Naive thymus-derived CD4-positive, alpha-beta T cell (primary cell): ENCODE measurements at regions not wholly inside any gene's neighbourhood (a gene's known extent, or its start where the extent isn't known, plus 50 kb on each side); places are given as distances from the start of the nearest gene placed in this dataset.

Source experiments
- ATAC-seq: fragments of 150-1000 bp; cut with Tn5 transposase; 2 replicates; pipeline ENCODE4 v1.10.0; 2021; ENCODE audit warnings: mild to moderate bottlenecking, moderate library complexity
- CTCF ChIA-PET: fragments of 350-600 bp; sonication (Branson Sonifier 250); formaldehyde crosslinking; loops from one replicate; lab custom pipeline; 2021; ENCODE audit warnings: antibody characterized with exemption; lab: Charles Lee
- POLR2A ChIA-PET: fragments of 350-600 bp; sonication (Branson Sonifier 250); formaldehyde crosslinking; loops from one replicate; lab custom pipeline; 2021; ENCODE audit warnings: antibody characterized with exemption, inconsistent platforms; lab: Charles Lee
- DNase-seq, 9 donors: peaks; one replicate each; pipeline versions ENCODE4 v3.0.0 to v3.0.0-alpha.2; 2020 to 2022; ENCODE audit warnings: mixed read lengths in 1 of 9
- H3K27ac ChIP-seq: one replicate; pipeline ENCODE4 v1.7.0; 2013; ENCODE audit warnings: mild to moderate bottlenecking, low read depth, low read length, moderate library complexity
- H3K27me3 ChIP-seq, 2 donors: one replicate each; pipeline ENCODE4 v1.7.0; 2013; ENCODE audit warnings: low read length in 2 of 2, mild to moderate bottlenecking in 2 of 2, moderate library complexity in 2 of 2; ENCODE audit not compliant: control insufficient read depth in 2 of 2, insufficient read depth in 2 of 2
- H3K36me3 ChIP-seq, 3 experiments: 1 replicate in 2 of 3; 2 replicates in 1 of 3; pipeline ENCODE4 v1.7.0; 2013; ENCODE audit warnings: low read length in 3 of 3, mild to moderate bottlenecking in 3 of 3, moderate library complexity in 1 of 3; ENCODE audit not compliant: insufficient read depth in 3 of 3, control insufficient read depth in 2 of 3
- H3K4me1 ChIP-seq, 2 donors: one replicate each; pipeline ENCODE4 v1.7.0; 2013; ENCODE audit warnings: low read length in 2 of 2, mild to moderate bottlenecking in 2 of 2, moderate library complexity in 1 of 2; ENCODE audit not compliant: control insufficient read depth in 2 of 2, insufficient read depth in 2 of 2
- H3K4me3 ChIP-seq: 2 replicates; pipeline ENCODE4 v1.7.0; 2013; ENCODE audit warnings: mild to moderate bottlenecking, low read length
- H3K9me3 ChIP-seq, 3 experiments: 1 replicate in 2 of 3; 2 replicates in 1 of 3; pipeline ENCODE4 v1.7.0; 2013; ENCODE audit warnings: low read length in 3 of 3; ENCODE audit not compliant: control insufficient read depth in 2 of 3
- H3K27ac Mint-ChIP-seq, 9 donors: one replicate each; pipeline ENCODE4 v1.8.0; 2020 to 2022; ENCODE audit warnings: mixed read lengths in 9 of 9, mild to moderate bottlenecking in 8 of 9, moderate library complexity in 5 of 9, inconsistent platforms in 2 of 9
- H3K27me3 Mint-ChIP-seq, 5 donors: one replicate each; pipeline ENCODE4 v1.8.0; 2021 to 2022; ENCODE audit warnings: mixed read lengths in 5 of 5, mild to moderate bottlenecking in 1 of 5
- H3K36me3 Mint-ChIP-seq, 5 donors: one replicate each; pipeline ENCODE4 v1.8.0; 2020 to 2022; ENCODE audit warnings: mixed read lengths in 5 of 5, mild to moderate bottlenecking in 3 of 5, inconsistent platforms in 1 of 5
- H3K4me1 Mint-ChIP-seq, 7 donors: one replicate each; pipeline ENCODE4 v1.8.0; 2020 to 2022; ENCODE audit warnings: mixed read lengths in 7 of 7, mild to moderate bottlenecking in 3 of 7, inconsistent platforms in 1 of 7
- H3K4me3 Mint-ChIP-seq, 10 donors: one replicate each; pipeline ENCODE4 v1.8.0; 2020 to 2022; ENCODE audit warnings: mild to moderate bottlenecking in 10 of 10, mixed read lengths in 10 of 10, moderate library complexity in 6 of 10, inconsistent platforms in 2 of 10
- H3K9me3 Mint-ChIP-seq, 11 donors: one replicate each; pipeline ENCODE4 v1.8.0; 2020 to 2022; ENCODE audit warnings: mixed read lengths in 11 of 11, mild to moderate bottlenecking in 4 of 11, inconsistent platforms in 1 of 11, moderate library complexity in 1 of 11
- intact Hi-C, 2 donors: fragments of 100-400 bp; cut with micrococcal nuclease; formaldehyde crosslinking; loops; one replicate each; pipeline ENCODE4 v1.15.1; 2023

- Mint-ChIP-seq H3K27ac (no peak overlapping the region), H3K36me3 (no peaks in the 10 kb centered on the region), H3K27me3 (peaks cover 0 to 10% (median 5%) of the 10 kb centered on the region in 5 donors), H3K4me1 (no peaks in the 10 kb centered on the region), H3K4me3 (no peak overlapping the region), H3K9me3 (no peaks in the 10 kb centered on the region)
- Histone ChIP-seq H3K9me3 (no peaks in the 10 kb centered on the region), H3K36me3 (no peaks in the 10 kb centered on the region), H3K27ac (no peak overlapping the region), H3K4me1 (no peaks in the 10 kb centered on the region), H3K4me3 (no peak overlapping the region), H3K27me3 (no peaks in the 10 kb centered on the region)
- intact Hi-C loops, result no loop called here
- CTCF ChIA-PET, result no interaction called here
- DNase-seq (no peak), ATAC-seq (no peak)
- POLR2A ChIA-PET, result no interaction called here
Measured at GRCh38 chr5:160970605-160971191, 118.7 kb upstream of the ATP10B start.

- intact Hi-C loops, result no loop called here
- H3K9me3 ChIP-seq, result no peaks in the 10 kb centered on the region
- POLR2A ChIA-PET, result no interaction called here
- CTCF ChIA-PET, result no interaction called here
- Mint-ChIP-seq H3K36me3 (no peaks in the 10 kb centered on the region), H3K4me3 (no peak overlapping the region), H3K27ac (no peak overlapping the region), H3K4me1 (no peaks in the 10 kb centered on the region), H3K9me3 (peaks cover 0 to 3% (median 0%) of the 10 kb centered on the region in 11 donors), H3K27me3 (peaks cover 0 to 10% (median 5%) of the 10 kb centered on the region in 5 donors)
- no peaks in the 10 kb centered on the region for H3K4me1 ChIP-seq
- no peak overlapping the region for H3K4me3 ChIP-seq
- no peak for ATAC-seq
- no peaks in the 10 kb centered on the region for H3K36me3 ChIP-seq
- no peaks in the 10 kb centered on the region for H3K27me3 ChIP-seq
- H3K27ac ChIP-seq, result no peak overlapping the region
- DNase-seq, result no peak
Measured at GRCh38 chr5:160969645-160970044, 117.6 kb upstream of the ATP10B start.

GRCh38 chr5:160968480-160968879 lies 116.5 kb upstream of the ATP10B start:
- Histone ChIP-seq H3K9me3 (no peaks in the 10 kb centered on the region), H3K4me1 (no peaks in the 10 kb centered on the region), H3K27ac (no peak overlapping the region), H3K4me3 (no peak overlapping the region), H3K27me3 (no peaks in the 10 kb centered on the region), H3K36me3 (no peaks in the 10 kb centered on the region)
- ChIA-PET CTCF (no interaction called here), POLR2A (no interaction called here)
- ATAC-seq (no peak), DNase-seq (no peak)
- no peak overlapping the region for H3K4me3 Mint-ChIP-seq
- intact Hi-C loops, result no loop called here
- no peaks in the 10 kb centered on the region for H3K4me1 Mint-ChIP-seq
- no peaks in the 10 kb centered on the region for H3K36me3 Mint-ChIP-seq
- H3K27me3 Mint-ChIP-seq, result peaks cover 0 to 12% (median 5%) of the 10 kb centered on the region in 5 donors
- H3K9me3 Mint-ChIP-seq, result peaks cover 0 to 3% (median 0%) of the 10 kb centered on the region in 11 donors
- H3K27ac Mint-ChIP-seq, result no peak overlapping the region

- ATAC-seq (no peak), DNase-seq (no peak)
- no peaks in the 10 kb centered on the region for H3K9me3 ChIP-seq
- H3K27me3 ChIP-seq, result no peaks in the 10 kb centered on the region
- no peak overlapping the region for H3K27ac ChIP-seq
- peaks cover 0 to 5% (median 0%) of the 10 kb centered on the region in 11 donors for H3K9me3 Mint-ChIP-seq
- no peaks in the 10 kb centered on the region for H3K36me3 Mint-ChIP-seq
- H3K4me1 Mint-ChIP-seq, result no peaks in the 10 kb centered on the region
- CTCF ChIA-PET, result no interaction called here
- H3K27ac Mint-ChIP-seq, result no peak overlapping the region
- no peaks in the 10 kb centered on the region for H3K36me3 ChIP-seq
- POLR2A ChIA-PET, result no interaction called here
- intact Hi-C loops, result no loop called here
- H3K27me3 Mint-ChIP-seq, result peaks cover 0 to 12% (median 5%) of the 10 kb centered on the region in 5 donors
- H3K4me3 ChIP-seq, result no peak overlapping the region
- H3K4me3 Mint-ChIP-seq, result no peak overlapping the region
- H3K4me1 ChIP-seq, result no peaks in the 10 kb centered on the region
Measured at GRCh38 chr5:160966921-160967320, 114.9 kb upstream of the ATP10B start.

GRCh38 chr5:160961761-160962160 lies 109.8 kb upstream of the ATP10B start:
- Histone ChIP-seq H3K27ac (no peak overlapping the region), H3K9me3 (no peaks in the 10 kb centered on the region), H3K4me1 (no peaks in the 10 kb centered on the region), H3K4me3 (no peak overlapping the region), H3K27me3 (no peaks in the 10 kb centered on the region), H3K36me3 (no peaks in the 10 kb centered on the region)
- Mint-ChIP-seq H3K9me3 (peaks cover 0 to 9% (median 0%) of the 10 kb centered on the region in 11 donors), H3K36me3 (no peaks in the 10 kb centered on the region), H3K4me1 (no peaks in the 10 kb centered on the region), H3K27ac (no peak overlapping the region), H3K27me3 (peaks cover 0 to 11% (median 4%) of the 10 kb centered on the region in 5 donors), H3K4me3 (no peak overlapping the region)
- intact Hi-C loops, result no loop called here
- ChIA-PET CTCF (no interaction called here), POLR2A (no interaction called here)
- ATAC-seq (no peak), DNase-seq (no peak)

GRCh38 chr5:160961038-160961437 lies 109.0 kb upstream of the ATP10B start:
- no peak for DNase-seq
- H3K36me3 Mint-ChIP-seq, result no peaks in the 10 kb centered on the region
- peaks cover 0 to 11% (median 4%) of the 10 kb centered on the region in 5 donors for H3K27me3 Mint-ChIP-seq
- intact Hi-C loops, result no loop called here
- no peak overlapping the region for H3K4me3 Mint-ChIP-seq
- ATAC-seq, result no peak
- CTCF ChIA-PET, result no interaction called here
- no peaks in the 10 kb centered on the region for H3K4me1 Mint-ChIP-seq
- H3K36me3 ChIP-seq, result no peaks in the 10 kb centered on the region
- H3K9me3 Mint-ChIP-seq, result peaks cover 0 to 9% (median 0%) of the 10 kb centered on the region in 11 donors
- no peaks in the 10 kb centered on the region for H3K27me3 ChIP-seq
- no peaks in the 10 kb centered on the region for H3K9me3 ChIP-seq
- no peaks in the 10 kb centered on the region for H3K4me1 ChIP-seq
- H3K27ac Mint-ChIP-seq, result no peak overlapping the region
- H3K4me3 ChIP-seq, result no peak overlapping the region
- H3K27ac ChIP-seq, result no peak overlapping the region
- POLR2A ChIA-PET, result no interaction called here

GRCh38 chr5:160960592-160960991 lies 108.6 kb upstream of the ATP10B start:
- Mint-ChIP-seq H3K4me3 (no peak overlapping the region), H3K36me3 (no peaks in the 10 kb centered on the region), H3K27me3 (peaks cover 0 to 11% (median 4%) of the 10 kb centered on the region in 5 donors), H3K27ac (no peak overlapping the region), H3K9me3 (peaks cover 0 to 9% (median 0%) of the 10 kb centered on the region in 11 donors), H3K4me1 (no peaks in the 10 kb centered on the region)
- intact Hi-C loops, result no loop called here
- Histone ChIP-seq H3K27ac (no peak overlapping the region), H3K9me3 (no peaks in the 10 kb centered on the region), H3K4me1 (no peaks in the 10 kb centered on the region), H3K36me3 (no peaks in the 10 kb centered on the region), H3K27me3 (no peaks in the 10 kb centered on the region), H3K4me3 (no peak overlapping the region)
- DNase-seq, result no peak
- ATAC-seq, result no peak
- POLR2A ChIA-PET, result no interaction called here
- CTCF ChIA-PET, result no interaction called here
